ENCODE measurements at regions not wholly inside any gene's neighbourhood (a gene's known extent, or its start where the extent isn't known, plus 50 kb on each side); places are given as distances from the start of the nearest gene placed in this dataset.

DNA sequence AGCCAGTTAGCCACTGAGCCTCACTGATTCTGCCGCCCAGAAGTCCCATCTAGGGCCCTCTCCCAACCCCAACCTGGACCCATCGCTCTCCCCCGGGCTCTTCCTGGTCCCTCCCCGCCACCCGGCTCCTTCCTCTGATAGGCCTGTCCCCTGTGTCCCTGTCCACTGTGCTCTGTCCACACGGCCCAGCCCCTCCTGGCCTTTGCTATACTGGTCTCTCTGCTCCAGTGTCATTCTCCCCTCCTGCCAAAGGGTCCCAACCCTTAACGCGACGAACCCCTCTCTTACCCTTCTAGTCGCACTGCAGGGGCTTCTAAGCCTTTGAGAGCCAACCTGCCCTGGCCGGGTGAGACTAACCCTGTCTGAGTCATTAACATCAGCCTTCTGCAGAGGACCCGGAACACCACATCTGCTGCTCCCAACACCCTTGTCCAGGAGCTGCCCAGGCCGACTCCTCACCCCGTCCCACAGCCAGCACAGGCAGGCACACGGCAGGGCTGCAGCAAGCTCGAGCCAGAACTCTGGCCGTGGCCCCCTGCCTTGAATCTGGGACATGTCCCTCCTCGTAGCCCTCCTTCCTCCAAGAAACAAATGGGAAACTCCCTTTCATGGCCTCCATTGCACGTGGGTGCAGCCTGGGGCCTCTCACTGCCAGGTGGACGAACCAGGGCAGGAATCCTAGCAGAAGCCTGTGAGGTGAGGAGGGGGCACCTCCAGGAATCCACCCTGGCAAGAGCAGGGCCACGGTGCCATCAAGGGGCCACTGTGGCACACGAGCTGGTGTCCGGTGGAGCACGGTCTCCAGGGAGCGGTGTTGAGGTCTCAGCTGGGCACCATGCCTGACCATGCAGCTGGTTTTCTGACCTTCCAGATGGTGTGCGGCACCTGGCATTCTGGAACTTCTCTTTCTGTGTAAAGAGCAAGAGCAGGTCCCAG is 140.9 kb upstream of the IQSEC1 start:
- TF ChIP-seq, protein P1, sequence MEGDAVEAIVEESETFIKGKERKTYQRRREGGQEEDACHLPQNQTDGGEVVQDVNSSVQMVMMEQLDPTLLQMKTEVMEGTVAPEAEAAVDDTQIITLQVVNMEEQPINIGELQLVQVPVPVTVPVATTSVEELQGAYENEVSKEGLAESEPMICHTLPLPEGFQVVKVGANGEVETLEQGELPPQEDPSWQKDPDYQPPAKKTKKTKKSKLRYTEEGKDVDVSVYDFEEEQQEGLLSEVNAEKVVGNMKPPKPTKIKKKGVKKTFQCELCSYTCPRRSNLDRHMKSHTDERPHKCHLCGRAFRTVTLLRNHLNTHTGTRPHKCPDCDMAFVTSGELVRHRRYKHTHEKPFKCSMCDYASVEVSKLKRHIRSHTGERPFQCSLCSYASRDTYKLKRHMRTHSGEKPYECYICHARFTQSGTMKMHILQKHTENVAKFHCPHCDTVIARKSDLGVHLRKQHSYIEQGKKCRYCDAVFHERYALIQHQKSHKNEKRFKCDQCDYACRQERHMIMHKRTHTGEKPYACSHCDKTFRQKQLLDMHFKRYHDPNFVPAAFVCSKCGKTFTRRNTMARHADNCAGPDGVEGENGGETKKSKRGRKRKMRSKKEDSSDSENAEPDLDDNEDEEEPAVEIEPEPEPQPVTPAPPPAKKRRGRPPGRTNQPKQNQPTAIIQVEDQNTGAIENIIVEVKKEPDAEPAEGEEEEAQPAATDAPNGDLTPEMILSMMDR (IDR thresholded peaks at IDR 0.05; ENCODE audit: borderline replicate concordance, insufficient read depth, low read depth, low read length), result no peak
- H3K4me3 ChIP-seq (ENCODE audit: low read depth, low read length), result no peak overlapping the region

DNA sequence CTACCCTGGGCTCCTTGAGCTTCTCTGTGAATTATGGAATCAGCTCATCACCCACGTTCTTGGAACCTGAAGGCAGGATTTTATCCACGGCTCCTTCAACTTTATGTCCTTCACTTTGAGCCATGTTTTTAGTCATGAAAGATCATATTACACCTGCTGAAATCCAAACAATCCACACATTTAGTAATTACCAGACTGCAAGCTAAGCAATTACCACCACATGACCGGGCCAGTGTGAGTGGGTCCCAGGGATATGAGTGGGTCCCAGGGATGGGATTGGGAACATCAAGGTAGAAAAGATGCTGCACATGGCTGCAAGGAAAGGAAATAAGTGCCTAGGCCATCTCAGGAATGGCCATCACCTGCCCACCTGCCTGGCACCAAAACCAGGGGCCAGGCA is 140.3 kb upstream of the IQSEC1 start:
- no peak overlapping the region for H3K4me3 ChIP-seq (ENCODE audit: low read depth, low read length)
- TF ChIP-seq, protein P1 (IDR thresholded peaks at IDR 0.05; ENCODE audit: borderline replicate concordance, insufficient read depth, low read depth, low read length), result no peak

- H3K4me3 ChIP-seq (ENCODE audit: low read depth, low read length), result no peak overlapping the region
- TF ChIP-seq, protein P1 (IDR thresholded peaks at IDR 0.05; ENCODE audit: borderline replicate concordance, insufficient read depth, low read depth, low read length), result no peak
Measured at GRCh38 chr3:13211605-13212210, 138.5 kb upstream of the IQSEC1 start.

GRCh38 chr3:13210221-13210975 is 137.2 kb upstream of the IQSEC1 start:
- H3K4me3 ChIP-seq (ENCODE audit: low read depth, low read length), result no peak overlapping the region
- TF ChIP-seq, protein P1 (IDR thresholded peaks at IDR 0.05; ENCODE audit: borderline replicate concordance, insufficient read depth, low read depth, low read length), result no peak

GRCh38 chr3:13209634-13209997 is 136.4 kb upstream of the IQSEC1 start:
- no peak overlapping the region for H3K4me3 ChIP-seq (ENCODE audit: low read depth, low read length)
- TF ChIP-seq, protein P1 (IDR thresholded peaks at IDR 0.05; ENCODE audit: borderline replicate concordance, insufficient read depth, low read depth, low read length), result no peak

- TF ChIP-seq, protein P1 (IDR thresholded peaks at IDR 0.05; ENCODE audit: borderline replicate concordance, insufficient read depth, low read depth, low read length), result no peak
- H3K4me3 ChIP-seq (ENCODE audit: low read depth, low read length), result no peak overlapping the region
Measured at GRCh38 chr3:13208706-13209633, 135.7 kb upstream of the IQSEC1 start.
